GM18951 (cell line): ENCODE measurements at regions not wholly inside any gene's neighbourhood (a gene's known extent, or its start where the extent isn't known, plus 50 kb on each side); places are given as distances from the start of the nearest gene placed in this dataset.
"Not testable (repeated sequence)": the region's sequence is repeated elsewhere in the genome, so short reads cannot be mapped to it uniquely, and the experiment has no call there.

ENCODE experiments used
- POLR2A ChIP-seq: IDR thresholded peaks from 4 replicates; pipeline ENCODE4 v1.6.1; 2011; ENCODE audit warnings: mild to moderate bottlenecking; ENCODE audit not compliant: insufficient read length, insufficient read depth; ENCODE audit errors: extremely low read depth
- in situ Hi-C: fragments of 300-500 bp; cut with MboI; formaldehyde crosslinking; loops from one replicate; pipeline ENCODE4 v1.12.0; 2022; ENCODE audit warnings: low sequenced_read_pairs, mixed read lengths, inconsistent platforms; ENCODE audit not compliant: unreplicated experiment

- in situ Hi-C loops, result no loop called here
- no peak for TF ChIP-seq POLR2A
Measured at GRCh38 chr14:51581017-51581881, 70.5 kb upstream of the FRMD6 start.

DNA sequence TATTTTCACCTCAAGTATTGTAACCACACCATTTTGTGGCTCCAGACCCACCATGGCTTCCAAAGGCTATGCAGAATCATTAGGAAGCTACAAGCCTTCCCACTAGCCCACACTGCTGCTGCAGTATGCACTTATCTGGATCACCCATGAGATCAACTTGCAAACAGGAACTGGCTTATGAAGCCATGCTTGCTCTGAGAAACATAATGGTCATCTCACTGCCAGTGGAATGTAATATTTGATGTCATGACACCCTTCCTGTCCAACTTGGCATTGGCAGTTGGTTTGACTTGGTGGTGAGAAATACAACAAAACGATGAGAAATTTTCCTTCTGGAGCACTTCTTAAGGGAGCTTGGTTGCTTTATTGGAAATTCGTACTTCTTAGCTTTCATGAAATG lies 69.3 kb upstream of the FRMD6 start:
- no peak for TF ChIP-seq POLR2A
- in situ Hi-C loops, result no loop called here

DNA sequence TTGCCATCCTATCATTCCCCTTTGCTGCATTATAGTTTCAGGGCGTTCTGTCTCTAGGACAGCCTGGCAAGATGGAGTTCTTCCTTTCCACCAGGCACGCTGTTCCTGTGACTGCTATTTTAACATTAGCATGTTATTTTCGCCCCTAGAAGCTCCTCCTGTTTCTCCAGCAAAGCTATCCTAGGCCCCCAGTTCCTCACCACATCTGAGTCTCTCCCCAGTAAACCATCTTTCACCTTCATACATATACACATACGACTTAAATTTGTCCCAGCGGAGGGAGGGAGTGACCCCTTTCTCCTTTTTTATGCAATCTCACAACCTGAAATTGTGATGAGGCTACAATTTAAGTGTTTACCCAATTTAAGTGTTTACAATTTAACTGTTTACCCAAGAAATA lies 66.7 kb upstream of the FRMD6 start:
- in situ Hi-C loops, result no loop called here
- TF ChIP-seq POLR2A, result no peak

DNA sequence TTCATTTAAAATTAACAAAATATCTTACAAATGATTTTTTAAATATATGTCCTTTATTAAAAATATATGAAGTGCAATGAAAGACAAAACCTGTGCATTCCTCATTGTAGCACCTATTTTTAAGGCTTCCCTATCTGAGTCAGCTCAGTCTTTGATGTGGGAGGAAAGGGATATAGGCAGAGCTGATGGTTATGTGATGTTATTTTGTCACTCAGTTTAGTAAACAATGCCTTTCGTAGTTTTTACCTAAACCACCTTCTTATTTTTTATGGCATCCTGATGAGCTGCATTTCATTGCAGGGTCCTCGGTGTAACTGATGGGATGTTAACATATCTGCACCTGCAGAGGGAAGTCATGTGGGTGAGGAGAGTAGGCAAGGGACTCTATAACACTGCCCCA lies 58.9 kb upstream of the FRMD6 start:
- in situ Hi-C loops, result no loop called here
- no peak for TF ChIP-seq POLR2A

GRCh38 chr14:51593397-51593796 lies 58.3 kb upstream of the FRMD6 start:
- in situ Hi-C loops, result no loop called here
- no peak for TF ChIP-seq POLR2A

- no peak for TF ChIP-seq POLR2A
- in situ Hi-C loops, result no loop called here
Measured at GRCh38 chr14:51595881-51596455, 55.7 kb upstream of the FRMD6 start.

- in situ Hi-C loops, result no loop called here
- TF ChIP-seq POLR2A, result no peak
Measured at GRCh38 chr14:51596488-51597117, 55.1 kb upstream of the FRMD6 start.

GRCh38 chr14:51597261-51598001 lies 54.3 kb upstream of the FRMD6 start:
- TF ChIP-seq POLR2A, result no peak
- in situ Hi-C loops, result no loop called here

- in situ Hi-C loops, result not testable (repeated sequence)
Measured at GRCh38 chr14:51598924-51599600, 52.6 kb upstream of the FRMD6 start.

- in situ Hi-C loops, result no loop called here
- no peak for TF ChIP-seq POLR2A
Measured at GRCh38 chr14:51600658-51601057, 51.1 kb upstream of the FRMD6 start.
